ENCODE measurements at regions not wholly inside any gene's neighbourhood (a gene's known extent, or its start where the extent isn't known, plus 50 kb on each side); places are given as distances from the start of the nearest gene placed in this dataset.
"Not testable (repeated sequence)": the region's sequence is repeated elsewhere in the genome, so short reads cannot be mapped to it uniquely, and the experiment has no call there.

- not testable (repeated sequence) for DNase-seq
Measured at GRCh38 chr15:20622117-20622516, 80.5 kb upstream of the GOLGA6L6 start.

DNA sequence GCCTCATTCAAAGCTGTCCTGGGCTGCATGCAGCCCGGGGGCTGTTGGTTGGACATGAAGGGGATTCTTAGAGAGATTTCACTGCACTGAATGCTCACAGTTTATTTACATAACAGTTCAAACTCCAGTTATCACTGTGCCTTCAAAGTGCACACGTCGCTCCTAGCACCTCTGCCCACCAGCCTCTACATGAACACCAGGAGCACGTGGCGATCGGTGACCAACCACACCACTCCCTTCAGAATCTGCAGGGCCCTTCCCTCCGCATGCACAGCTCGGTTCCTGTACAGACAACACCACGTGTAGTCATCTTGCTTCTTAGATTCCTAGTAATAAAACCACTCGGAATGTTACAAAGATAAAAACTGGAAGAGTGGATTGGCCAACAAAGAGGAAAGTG lies 72.9 kb upstream of the GOLGA6L6 start:
- not testable (repeated sequence) for DNase-seq

GRCh38 chr15:20612796-20613195 lies 71.2 kb upstream of the GOLGA6L6 start:
- DNase-seq: not testable (repeated sequence)

DNA sequence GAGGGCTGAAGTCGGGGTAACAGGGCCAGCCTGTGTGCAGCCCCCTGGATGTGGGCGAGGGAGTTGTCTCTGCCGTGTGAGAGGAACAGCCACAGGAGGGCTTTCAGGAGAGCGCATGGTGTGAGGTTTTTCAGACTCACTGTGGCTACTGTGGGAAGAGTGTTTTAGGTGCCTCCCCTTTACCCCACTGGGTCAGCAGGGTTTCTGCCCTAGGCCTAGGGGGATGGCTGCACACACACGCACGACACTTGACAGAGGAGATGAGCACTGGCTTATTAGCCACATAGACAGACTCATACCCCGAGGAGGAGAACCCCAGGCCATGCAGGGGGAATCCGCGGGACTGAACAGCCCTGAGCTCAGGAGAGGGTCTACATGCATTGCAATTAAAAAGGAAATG lies 70.8 kb upstream of the GOLGA6L6 start:
- not testable (repeated sequence) for DNase-seq

DNA sequence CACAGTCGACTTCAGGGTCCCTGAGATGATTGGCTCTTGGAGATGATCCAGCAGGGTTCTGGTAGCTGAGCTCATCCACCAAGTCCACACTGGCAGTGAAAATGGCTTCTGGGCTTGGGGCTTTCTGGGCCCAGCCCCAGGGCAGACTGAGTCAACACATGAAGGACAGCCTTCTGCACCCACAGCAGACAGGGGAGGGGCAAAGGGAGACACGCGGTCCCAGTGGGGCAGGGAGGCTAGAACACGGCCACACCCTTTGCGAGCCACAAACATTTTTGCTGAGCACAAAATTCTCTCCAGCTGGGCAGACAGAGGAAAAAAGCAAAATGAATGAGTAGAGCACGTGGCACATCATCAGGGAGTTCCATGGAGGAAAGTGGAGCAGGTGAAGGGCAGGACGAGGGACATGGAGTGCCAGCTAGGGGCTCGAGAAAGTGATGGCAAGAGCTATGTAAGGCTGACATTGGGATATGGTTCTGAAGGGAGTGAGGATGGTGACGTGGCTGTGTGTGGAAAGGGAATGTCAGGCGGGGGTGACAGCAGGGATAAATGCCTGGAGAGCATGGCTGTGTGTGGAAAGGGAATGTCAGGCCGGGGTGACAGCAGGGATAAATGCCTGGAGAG lies 70.2 kb upstream of the GOLGA6L6 start:
- DNase-seq: not testable (repeated sequence)

GRCh38 chr15:20608179-20608578 lies 66.6 kb upstream of the GOLGA6L6 start:
- DNase-seq: not testable (repeated sequence)

DNA sequence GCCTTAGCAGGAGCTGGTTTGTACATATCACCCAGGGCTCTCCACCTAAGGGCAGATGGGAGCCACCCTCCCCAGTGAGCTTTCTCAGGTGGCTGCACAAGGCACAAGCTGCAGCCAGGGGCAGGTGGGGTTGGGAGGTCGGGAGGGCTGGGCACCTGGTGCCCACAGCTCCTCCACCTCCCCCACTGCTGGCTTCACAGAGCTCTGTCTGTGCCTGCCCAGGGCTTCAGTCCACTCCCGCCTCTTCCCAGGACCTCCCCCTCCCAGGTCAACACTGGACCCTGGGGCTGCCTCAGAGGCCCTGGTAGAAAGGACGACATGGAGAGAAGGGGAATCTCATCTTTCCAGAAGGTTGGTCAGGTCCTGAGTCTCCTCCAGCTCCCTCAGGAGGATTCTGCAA lies 55.6 kb upstream of the GOLGA6L6 start:
- not testable (repeated sequence) for DNase-seq

DNA sequence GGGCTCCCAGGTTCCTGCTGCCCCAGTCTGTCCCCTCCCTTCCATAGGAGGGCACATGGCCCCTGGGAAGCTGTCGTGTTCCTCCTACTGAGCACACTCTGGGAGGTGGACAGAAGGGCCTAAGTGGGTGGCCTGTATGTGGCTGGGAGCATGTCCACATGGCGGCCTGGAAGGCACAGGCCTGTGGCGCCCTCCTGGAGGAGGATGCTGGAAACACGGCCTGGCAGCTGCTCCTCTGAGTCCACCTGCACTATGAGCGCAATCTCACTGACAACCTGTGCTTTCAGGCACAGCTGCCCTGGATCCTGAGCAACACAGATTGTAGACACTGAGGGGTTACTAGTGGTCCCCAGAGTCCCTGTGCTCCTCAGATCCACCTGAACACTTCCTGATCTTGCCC lies 52.6 kb upstream of the GOLGA6L6 start:
- not testable (repeated sequence) for DNase-seq

GRCh38 chr15:20591936-20592335 lies 50.3 kb upstream of the GOLGA6L6 start:
- not testable (repeated sequence) for DNase-seq

All from suppressor macrophage (primary cell).